Activated CD4-positive, alpha-beta T cell treated with anti-CD3 and anti-CD28 coated beads, Interleukin-2, amount 10 ng/mL, durations not matched to agents 24 days and 14 days (primary cell): ENCODE measurements at regions not wholly inside any gene's neighbourhood (a gene's known extent, or its start where the extent isn't known, plus 50 kb on each side); places are given as distances from the start of the nearest gene placed in this dataset.

Source experiments
- DNase-seq: peaks from one replicate; pipeline ENCODE4 v3.0.0; 2022
- H3K27ac Mint-ChIP-seq: one replicate; pipeline ENCODE4 v1.8.0; 2022; ENCODE audit warnings: mild to moderate bottlenecking, mixed read lengths
- H3K27me3 Mint-ChIP-seq: one replicate; pipeline ENCODE4 v1.8.0; 2022; ENCODE audit warnings: mixed read lengths
- H3K36me3 Mint-ChIP-seq: one replicate; pipeline ENCODE4 v1.8.0; 2022; ENCODE audit warnings: low read depth, mild to moderate bottlenecking, mixed read lengths
- H3K4me1 Mint-ChIP-seq: one replicate; pipeline ENCODE4 v1.8.0; 2021; ENCODE audit warnings: mixed read lengths
- H3K4me3 Mint-ChIP-seq: one replicate; pipeline ENCODE4 v1.8.0; 2022; ENCODE audit warnings: mild to moderate bottlenecking, moderate library complexity, mixed read lengths
- H3K9me3 Mint-ChIP-seq: one replicate; pipeline ENCODE4 v1.8.0; 2021; ENCODE audit warnings: mixed read lengths
- intact Hi-C: fragments of 100-400 bp; cut with micrococcal nuclease; formaldehyde crosslinking; loops from one replicate; pipeline ENCODE4 v1.15.1; 2023

DNA sequence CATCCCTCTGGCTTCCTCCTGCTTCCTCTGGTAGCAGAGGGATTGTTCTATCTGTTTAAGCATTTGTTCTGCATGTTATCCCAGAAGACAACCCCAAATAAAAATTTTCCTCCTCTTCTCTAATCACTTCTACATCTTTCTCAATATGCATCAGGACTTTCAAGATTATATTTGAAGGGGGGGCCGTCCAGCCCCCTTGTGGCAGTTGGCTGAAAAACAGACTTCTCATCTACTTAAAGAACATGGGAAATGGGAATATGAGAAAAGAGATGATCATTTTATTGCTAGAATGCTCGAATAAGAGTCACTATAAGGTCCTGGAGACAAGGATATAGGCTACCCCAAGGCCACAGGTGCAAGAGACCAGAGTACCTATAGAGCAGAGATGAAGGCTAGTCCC lies 466.0 kb downstream of the REEP3 start:
- H3K4me1 Mint-ChIP-seq = no peaks in the 10 kb centered on the region
- no peaks in the 10 kb centered on the region for H3K9me3 Mint-ChIP-seq
- no peak overlapping the region for H3K4me3 Mint-ChIP-seq
- DNase-seq = no peak
- H3K36me3 Mint-ChIP-seq = no peaks in the 10 kb centered on the region
- intact Hi-C loops = no loop called here
- no peak overlapping the region for H3K27ac Mint-ChIP-seq
- H3K27me3 Mint-ChIP-seq = no peaks in the 10 kb centered on the region

DNA sequence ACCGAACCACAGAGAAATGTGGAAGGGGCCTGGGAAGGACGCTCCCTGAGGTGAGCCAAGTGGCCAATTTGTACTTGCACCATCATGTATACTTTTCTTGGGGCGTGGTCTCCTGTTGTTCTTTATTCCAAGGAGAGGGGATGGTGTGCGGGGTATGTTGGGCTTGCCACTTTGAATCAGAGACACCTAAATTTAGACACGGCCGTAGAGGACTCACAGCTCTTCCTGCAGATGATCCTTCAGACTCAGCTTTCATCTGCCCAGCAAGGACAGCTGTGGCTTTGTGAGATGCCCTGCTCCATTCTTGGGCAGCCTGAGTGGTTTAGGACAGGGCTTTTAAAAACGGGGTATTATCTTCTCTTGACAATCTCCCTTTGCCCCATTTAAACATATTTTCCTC lies 473.2 kb downstream of the REEP3 start:
- H3K9me3 Mint-ChIP-seq = no peaks in the 10 kb centered on the region
- DNase-seq = no peak

DNA sequence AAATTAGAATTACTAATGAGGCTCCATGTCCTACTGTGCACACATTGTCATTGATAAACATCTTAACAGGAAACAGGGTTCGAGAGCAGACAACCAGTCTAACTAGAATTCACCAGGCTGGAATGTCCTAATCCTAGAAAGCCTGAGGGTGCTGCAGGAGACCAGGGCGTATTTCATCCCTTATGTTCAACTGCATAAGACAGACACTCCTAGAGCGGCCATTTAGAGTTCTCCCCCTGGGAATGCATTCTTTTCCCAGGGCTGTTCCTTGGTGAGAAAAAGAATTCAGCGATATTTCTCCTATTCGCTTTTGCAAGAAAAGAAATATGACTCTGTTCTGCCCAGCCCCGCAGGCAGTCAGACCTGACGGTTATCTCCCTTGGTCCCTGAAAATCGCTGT lies 486.0 kb downstream of the REEP3 start:
- Mint-ChIP-seq H3K27ac (no peak overlapping the region), H3K27me3 (no peaks in the 10 kb centered on the region), H3K9me3 (no peaks in the 10 kb centered on the region), H3K4me1 (no peaks in the 10 kb centered on the region), H3K4me3 (no peak overlapping the region), H3K36me3 (no peaks in the 10 kb centered on the region)
- intact Hi-C loops = no loop called here
- DNase-seq = no peak

More for the DNA sequence above, 473.2 kb downstream of the REEP3 start:
- Mint-ChIP-seq H3K27ac (no peak overlapping the region), H3K4me1 (no peaks in the 10 kb centered on the region), H3K4me3 (no peak overlapping the region), H3K36me3 (no peaks in the 10 kb centered on the region), H3K27me3 (no peaks in the 10 kb centered on the region)
- intact Hi-C loops = no loop called here

- no peak for DNase-seq
- no peaks in the 10 kb centered on the region for H3K27me3 Mint-ChIP-seq
- H3K9me3 Mint-ChIP-seq = no peaks in the 10 kb centered on the region
- H3K4me1 Mint-ChIP-seq = no peaks in the 10 kb centered on the region
- no peaks in the 10 kb centered on the region for H3K36me3 Mint-ChIP-seq
- H3K27ac Mint-ChIP-seq = no peak overlapping the region
- intact Hi-C loops = no loop called here
- no peak overlapping the region for H3K4me3 Mint-ChIP-seq
Observed at GRCh38 chr10:64010711-64011110, 489.5 kb downstream of the REEP3 start.

DNA sequence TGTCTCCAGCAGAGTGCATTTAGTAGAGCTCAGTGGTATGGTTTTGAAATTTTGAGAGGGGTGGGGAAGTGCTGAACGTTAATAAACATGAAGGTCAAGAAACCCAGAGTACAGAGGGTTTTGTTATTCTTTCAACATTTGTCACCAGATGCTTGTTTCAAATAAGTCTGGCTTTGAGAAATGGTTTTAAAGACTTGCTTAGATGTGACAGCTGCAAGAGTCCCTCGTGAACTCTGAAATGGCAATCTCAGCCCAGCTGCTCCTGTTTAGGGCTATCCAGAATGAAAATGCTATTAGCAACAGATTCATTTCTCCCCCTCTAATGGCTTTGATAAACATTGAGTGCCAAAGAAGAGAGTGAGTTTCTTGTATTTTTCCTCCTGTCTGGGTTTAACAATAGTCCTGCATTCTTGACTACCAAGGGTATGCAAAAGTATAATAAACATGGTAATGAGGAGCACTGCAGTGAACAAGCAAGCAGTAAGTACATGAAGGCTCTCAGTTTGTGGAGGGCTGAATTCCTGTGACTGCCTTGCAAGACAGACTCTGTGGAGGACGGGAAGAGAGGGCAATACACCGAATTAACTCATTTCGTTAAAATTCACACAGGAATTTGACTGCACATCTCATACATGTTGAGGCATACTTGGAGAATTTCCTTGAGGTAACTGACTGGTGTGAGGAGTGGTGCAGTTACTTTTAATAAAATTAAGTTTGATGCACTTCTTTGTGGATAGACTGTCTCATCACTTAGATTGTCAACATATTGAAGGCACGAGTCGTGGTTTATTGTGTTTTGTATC lies 490.9 kb downstream of the REEP3 start:
- no peaks in the 10 kb centered on the region for H3K9me3 Mint-ChIP-seq
- H3K4me1 Mint-ChIP-seq = no peaks in the 10 kb centered on the region
- H3K4me3 Mint-ChIP-seq = no peak overlapping the region
- no peak overlapping the region for H3K27ac Mint-ChIP-seq
- H3K27me3 Mint-ChIP-seq = no peaks in the 10 kb centered on the region
- H3K36me3 Mint-ChIP-seq = no peaks in the 10 kb centered on the region
- DNase-seq = no peak
- intact Hi-C loops = no loop called here

DNA sequence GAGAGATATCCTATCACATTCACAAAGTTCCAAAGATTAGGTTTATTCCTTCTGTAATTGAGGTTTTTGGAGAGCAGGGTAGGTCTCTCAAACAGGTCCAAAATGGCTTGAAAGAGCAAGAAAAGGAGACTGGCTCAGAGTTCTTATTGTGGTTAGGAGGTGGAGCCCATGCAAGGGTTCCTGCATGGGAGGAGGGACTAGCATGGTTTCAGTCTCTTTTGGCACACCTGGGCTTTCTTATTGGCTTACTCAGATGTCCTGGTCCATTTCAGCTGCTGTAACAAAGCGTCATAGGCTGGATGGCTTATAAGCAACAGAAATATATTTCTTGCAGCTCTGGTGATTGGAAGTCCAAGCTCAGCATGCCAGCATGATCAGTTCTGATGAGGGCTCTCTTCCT lies 493.1 kb downstream of the REEP3 start:
- DNase-seq = no peak
- intact Hi-C loops = no loop called here
- Mint-ChIP-seq H3K4me3 (no peak overlapping the region), H3K27me3 (no peaks in the 10 kb centered on the region), H3K9me3 (no peaks in the 10 kb centered on the region), H3K27ac (no peak overlapping the region), H3K36me3 (no peaks in the 10 kb centered on the region), H3K4me1 (no peaks in the 10 kb centered on the region)

GRCh38 chr10:64023926-64024470 lies 502.8 kb downstream of the REEP3 start:
- intact Hi-C loops = no loop called here
- Mint-ChIP-seq H3K27me3 (no peaks in the 10 kb centered on the region), H3K4me1 (no peaks in the 10 kb centered on the region), H3K36me3 (no peaks in the 10 kb centered on the region), H3K27ac (no peak overlapping the region), H3K9me3 (no peaks in the 10 kb centered on the region), H3K4me3 (no peak overlapping the region)
- no peak for DNase-seq

DNA sequence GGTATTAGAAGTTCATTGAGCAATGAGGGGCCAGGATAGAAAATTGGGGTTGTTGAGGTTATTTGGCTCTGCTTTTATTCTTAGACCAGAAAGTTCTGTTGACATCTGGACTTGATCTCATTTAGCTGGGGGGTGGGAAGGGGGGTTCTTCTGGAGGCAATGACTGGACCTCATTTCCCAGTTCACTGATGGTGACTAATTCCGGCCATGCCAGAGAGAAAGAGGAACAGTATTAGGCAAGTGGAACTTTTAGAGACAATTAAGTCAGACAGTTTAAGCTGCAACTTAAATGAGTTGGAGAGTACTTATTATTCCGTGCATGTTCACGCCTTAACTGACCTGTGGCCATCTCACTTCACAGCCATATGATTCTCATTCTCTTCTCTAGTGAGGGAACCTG lies 512.5 kb downstream of the REEP3 start:
- no peaks in the 10 kb centered on the region for H3K36me3 Mint-ChIP-seq
- intact Hi-C loops = no loop called here
- DNase-seq = no peak
- no peaks in the 10 kb centered on the region for H3K9me3 Mint-ChIP-seq
- no peak overlapping the region for H3K4me3 Mint-ChIP-seq
- no peaks in the 10 kb centered on the region for H3K27me3 Mint-ChIP-seq
- H3K4me1 Mint-ChIP-seq = no peaks in the 10 kb centered on the region
- no peak overlapping the region for H3K27ac Mint-ChIP-seq

DNA sequence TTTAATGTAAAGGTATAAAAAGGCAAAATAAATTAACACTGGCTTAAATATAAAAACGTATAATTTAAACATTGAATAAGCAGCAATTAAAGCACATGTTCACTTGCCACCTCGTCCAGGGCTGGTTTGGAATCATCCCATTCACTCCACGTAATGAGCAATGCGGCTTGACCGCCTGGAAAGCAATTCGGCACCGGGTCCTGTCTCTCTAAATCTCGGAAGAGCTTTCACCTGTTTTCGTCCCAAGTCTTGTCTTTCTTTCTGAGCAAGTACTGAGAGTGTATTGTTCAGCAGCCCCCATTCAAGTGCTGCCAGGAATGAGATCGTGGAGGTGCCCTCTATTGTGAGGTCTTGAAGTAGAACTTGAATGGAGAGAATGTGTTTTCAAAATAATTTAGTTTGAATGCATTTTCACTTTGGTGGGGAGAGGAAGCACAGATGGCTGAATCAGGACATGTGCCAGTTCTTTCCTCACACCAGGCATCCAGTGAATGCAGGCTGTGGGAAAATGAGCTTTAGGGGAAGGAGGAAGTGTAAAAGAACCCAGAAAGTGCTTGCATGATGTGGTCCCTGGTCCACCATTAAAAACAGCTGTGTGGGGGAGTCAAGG lies 515.2 kb downstream of the REEP3 start:
- H3K27me3 Mint-ChIP-seq = peaks cover 2% of the 10 kb centered on the region
- no peaks in the 10 kb centered on the region for H3K9me3 Mint-ChIP-seq
- no peak overlapping the region for H3K27ac Mint-ChIP-seq
- no peak for DNase-seq
- H3K4me3 Mint-ChIP-seq = no peak overlapping the region
- no peaks in the 10 kb centered on the region for H3K36me3 Mint-ChIP-seq
- H3K4me1 Mint-ChIP-seq = peaks cover 4% of the 10 kb centered on the region
- intact Hi-C loops = no loop called here

- no peak overlapping the region for H3K4me3 Mint-ChIP-seq
- no peak overlapping the region for H3K27ac Mint-ChIP-seq
- intact Hi-C loops = no loop called here
- H3K27me3 Mint-ChIP-seq = peaks cover 2% of the 10 kb centered on the region
- H3K4me1 Mint-ChIP-seq = peaks cover 4% of the 10 kb centered on the region
- H3K9me3 Mint-ChIP-seq = no peaks in the 10 kb centered on the region
- no peak for DNase-seq
- no peaks in the 10 kb centered on the region for H3K36me3 Mint-ChIP-seq
Observed at GRCh38 chr10:64037071-64037661, 516.0 kb downstream of the REEP3 start.

DNA sequence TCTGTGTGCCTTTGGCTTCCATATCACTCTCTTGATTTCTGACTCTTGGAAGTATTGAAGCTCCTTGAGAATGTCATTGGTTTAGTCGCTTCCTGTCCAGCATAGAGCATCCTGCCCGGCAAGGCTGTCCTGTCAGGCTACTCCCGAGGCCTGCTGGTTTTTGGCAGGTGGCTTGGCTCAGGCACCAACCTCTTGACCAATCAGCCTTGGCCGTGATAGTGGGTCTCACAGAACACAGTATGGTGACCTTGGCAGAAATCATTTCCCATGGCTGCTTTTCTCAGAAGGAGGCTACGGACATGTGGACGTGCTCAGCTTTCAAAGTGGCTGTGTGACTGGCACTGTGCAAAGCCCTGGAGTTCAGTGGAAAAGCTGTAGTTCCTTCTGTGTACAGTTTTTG lies 516.9 kb downstream of the REEP3 start:
- Mint-ChIP-seq H3K27me3 (peaks cover 2% of the 10 kb centered on the region), H3K9me3 (no peaks in the 10 kb centered on the region), H3K4me3 (no peak overlapping the region), H3K27ac (no peak overlapping the region), H3K4me1 (peaks cover 4% of the 10 kb centered on the region), H3K36me3 (no peaks in the 10 kb centered on the region)
- intact Hi-C loops = no loop called here
- no peak for DNase-seq

DNA sequence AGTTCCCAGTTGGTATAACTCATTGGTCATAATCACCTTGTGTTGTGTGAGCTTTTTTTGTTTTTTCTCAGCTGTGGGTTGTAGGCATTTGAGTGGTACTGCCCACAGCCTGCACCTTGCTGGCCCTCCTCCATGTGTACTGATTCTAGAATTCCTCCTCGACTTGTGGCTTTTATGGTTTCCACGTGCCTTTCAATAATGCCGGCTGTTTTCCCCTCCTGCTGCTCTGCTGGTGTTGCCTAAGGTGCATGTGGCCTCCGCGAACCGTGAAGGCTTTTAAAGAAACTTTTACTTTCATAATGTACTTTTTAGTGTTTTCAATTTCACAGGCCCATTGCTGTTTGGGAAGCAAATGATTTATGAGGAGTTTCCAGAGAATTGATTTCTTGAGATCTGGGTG lies 518.0 kb downstream of the REEP3 start:
- peaks cover 4% of the 10 kb centered on the region for H3K4me1 Mint-ChIP-seq
- no peak for DNase-seq
- H3K4me3 Mint-ChIP-seq = no peak overlapping the region
- H3K9me3 Mint-ChIP-seq = no peaks in the 10 kb centered on the region
- H3K27me3 Mint-ChIP-seq = peaks cover 2% of the 10 kb centered on the region
- intact Hi-C loops = no loop called here
- H3K36me3 Mint-ChIP-seq = no peaks in the 10 kb centered on the region
- H3K27ac Mint-ChIP-seq = no peak overlapping the region

DNA sequence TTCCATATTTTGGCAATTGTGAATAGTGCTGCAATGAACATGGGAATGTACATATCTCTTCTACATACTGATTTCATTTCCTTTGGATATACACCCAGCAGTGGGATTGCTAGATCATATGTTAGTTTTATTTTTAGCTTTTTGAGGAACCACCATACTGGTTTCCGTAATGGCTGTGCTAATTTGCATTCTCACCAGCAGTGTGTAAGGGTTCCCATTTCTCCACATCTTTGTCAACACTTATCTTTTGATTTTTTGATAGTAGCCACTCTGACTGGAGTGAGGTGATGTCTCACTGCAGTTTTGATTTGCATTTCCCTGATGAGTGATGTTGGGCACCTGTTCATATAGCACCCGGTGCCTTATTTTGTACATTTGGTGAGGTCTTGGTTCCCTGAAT lies 519.6 kb downstream of the REEP3 start:
- peaks cover 4% of the 10 kb centered on the region for H3K4me1 Mint-ChIP-seq
- H3K4me3 Mint-ChIP-seq = no peak overlapping the region
- DNase-seq = no peak
- H3K27ac Mint-ChIP-seq = no peak overlapping the region
- H3K27me3 Mint-ChIP-seq = peaks cover 2% of the 10 kb centered on the region
- H3K9me3 Mint-ChIP-seq = no peaks in the 10 kb centered on the region
- intact Hi-C loops = no loop called here
- H3K36me3 Mint-ChIP-seq = no peaks in the 10 kb centered on the region

GRCh38 chr10:64041185-64041988 lies 520.2 kb downstream of the REEP3 start:
- Mint-ChIP-seq H3K9me3 (no peaks in the 10 kb centered on the region), H3K4me1 (peaks cover 4% of the 10 kb centered on the region), H3K36me3 (no peaks in the 10 kb centered on the region), H3K4me3 (peak overlapping the region; percentile 52), H3K27ac (no peak overlapping the region), H3K27me3 (peaks cover 2% of the 10 kb centered on the region)
- DNase-seq = peak; percentile 95
- intact Hi-C loops = no loop called here
